ENCODE measurements at regions not wholly inside any gene's neighbourhood (a gene's known extent, or its start where the extent isn't known, plus 50 kb on each side); places are given as distances from the start of the nearest gene placed in this dataset.

DNA sequence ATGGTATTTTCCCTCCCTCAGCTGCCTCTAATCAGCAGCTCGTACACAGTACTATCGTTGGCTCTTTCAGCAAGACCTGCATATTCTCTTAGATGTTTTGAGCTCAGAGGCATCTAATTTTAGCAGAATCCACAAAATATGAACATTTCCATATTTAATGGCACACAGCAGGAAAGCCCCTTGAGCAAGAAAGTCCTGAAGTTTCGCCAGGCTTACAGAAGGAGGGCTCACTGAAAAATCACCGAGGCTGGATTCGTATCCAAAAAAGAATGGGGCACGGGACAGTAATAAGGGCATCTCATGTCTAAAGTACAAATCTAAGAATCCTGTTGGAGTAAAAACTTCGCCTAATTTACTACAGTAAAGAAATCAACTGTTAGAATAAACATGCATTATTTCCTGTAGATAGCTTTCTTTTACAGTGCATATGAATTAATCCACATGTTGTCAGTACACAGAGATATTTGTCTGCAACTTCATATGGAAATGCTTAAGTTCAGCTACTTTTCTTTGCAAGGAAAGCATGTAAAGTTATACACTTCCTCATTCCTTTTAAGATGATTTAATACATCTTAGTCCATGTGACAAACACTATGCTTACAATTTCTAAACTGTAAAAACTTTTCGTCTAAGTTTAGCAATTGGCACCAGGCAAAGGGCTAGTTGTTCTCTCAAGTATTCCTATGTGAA lies 1205.3 kb upstream of the ADGRL4 start (continued):
- TF ChIP-seq WIZ (CRISPR knock-in tag; IDR thresholded peaks at IDR 0.05): no peak
- TF ChIP-seq PHF5A (CRISPR knock-in tag; IDR thresholded peaks at IDR 0.05; ENCODE audit: low read depth, unreplicated experiment): no peak
- TF ChIP-seq PHF20 (CRISPR knock-in tag; IDR thresholded peaks at IDR 0.05): no peak
- no peak for TF ChIP-seq RORA (CRISPR knock-in tag; IDR thresholded peaks at IDR 0.05)
- TF ChIP-seq FOXC1 (CRISPR knock-in tag; IDR thresholded peaks at IDR 0.05; ENCODE audit: borderline replicate concordance): no peak

- H3K4me2 ChIP-seq (ENCODE audit: low read depth, low read length): no peak overlapping the region
- peaks cover 60% of the 10 kb centered on the region for H3K9me3 ChIP-seq (ENCODE audit: low read length)
- no peak for DNase-seq (ENCODE audit: low spot score)
- TF ChIP-seq NKX3-1 (CRISPR knock-in tag; IDR thresholded peaks at IDR 0.05) (no peak), TAF15 (IDR thresholded peaks at IDR 0.05; ENCODE audit: low read depth, low read length, poor library complexity, severe bottlenecking) (no peak), ZNF569 (CRISPR knock-in tag; IDR thresholded peaks at IDR 0.05; ENCODE audit: borderline replicate concordance) (no peak), ZNF18 (CRISPR knock-in tag; IDR thresholded peaks at IDR 0.05; ENCODE audit: insufficient replicate concordance) (no peak), U2AF2 (IDR thresholded peaks at IDR 0.05; ENCODE audit: low read depth, low read length) (no peak), ZNF563 (CRISPR knock-in tag; IDR thresholded peaks at IDR 0.05) (no peak), FOXM1 (CRISPR knock-in tag; IDR thresholded peaks at IDR 0.05) (no peak), ZNF878 (CRISPR knock-in tag; IDR thresholded peaks at IDR 0.05) (no peak), ASH2L (IDR thresholded peaks at IDR 0.05; ENCODE audit: insufficient read length, low read depth, low read length) (no peak), ZNF225 (CRISPR knock-in tag; IDR thresholded peaks at IDR 0.05) (no peak)
- TF ChIP-seq, protein P1, sequence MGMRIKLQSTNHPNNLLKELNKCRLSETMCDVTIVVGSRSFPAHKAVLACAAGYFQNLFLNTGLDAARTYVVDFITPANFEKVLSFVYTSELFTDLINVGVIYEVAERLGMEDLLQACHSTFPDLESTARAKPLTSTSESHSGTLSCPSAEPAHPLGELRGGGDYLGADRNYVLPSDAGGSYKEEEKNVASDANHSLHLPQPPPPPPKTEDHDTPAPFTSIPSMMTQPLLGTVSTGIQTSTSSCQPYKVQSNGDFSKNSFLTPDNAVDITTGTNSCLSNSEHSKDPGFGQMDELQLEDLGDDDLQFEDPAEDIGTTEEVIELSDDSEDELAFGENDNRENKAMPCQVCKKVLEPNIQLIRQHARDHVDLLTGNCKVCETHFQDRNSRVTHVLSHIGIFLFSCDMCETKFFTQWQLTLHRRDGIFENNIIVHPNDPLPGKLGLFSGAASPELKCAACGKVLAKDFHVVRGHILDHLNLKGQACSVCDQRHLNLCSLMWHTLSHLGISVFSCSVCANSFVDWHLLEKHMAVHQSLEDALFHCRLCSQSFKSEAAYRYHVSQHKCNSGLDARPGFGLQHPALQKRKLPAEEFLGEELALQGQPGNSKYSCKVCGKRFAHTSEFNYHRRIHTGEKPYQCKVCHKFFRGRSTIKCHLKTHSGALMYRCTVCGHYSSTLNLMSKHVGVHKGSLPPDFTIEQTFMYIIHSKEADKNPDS (CRISPR knock-in tag; IDR thresholded peaks at IDR 0.05): no peak
- TF ChIP-seq, protein P2, sequence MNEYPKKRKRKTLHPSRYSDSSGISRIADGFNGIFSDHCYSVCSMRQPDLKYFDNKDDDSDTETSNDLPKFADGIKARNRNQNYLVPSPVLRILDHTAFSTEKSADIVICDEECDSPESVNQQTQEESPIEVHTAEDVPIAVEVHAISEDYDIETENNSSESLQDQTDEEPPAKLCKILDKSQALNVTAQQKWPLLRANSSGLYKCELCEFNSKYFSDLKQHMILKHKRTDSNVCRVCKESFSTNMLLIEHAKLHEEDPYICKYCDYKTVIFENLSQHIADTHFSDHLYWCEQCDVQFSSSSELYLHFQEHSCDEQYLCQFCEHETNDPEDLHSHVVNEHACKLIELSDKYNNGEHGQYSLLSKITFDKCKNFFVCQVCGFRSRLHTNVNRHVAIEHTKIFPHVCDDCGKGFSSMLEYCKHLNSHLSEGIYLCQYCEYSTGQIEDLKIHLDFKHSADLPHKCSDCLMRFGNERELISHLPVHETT (CRISPR knock-in tag; conservative IDR thresholded peaks at IDR 0.05): no peak
- TF ChIP-seq, protein P3, sequence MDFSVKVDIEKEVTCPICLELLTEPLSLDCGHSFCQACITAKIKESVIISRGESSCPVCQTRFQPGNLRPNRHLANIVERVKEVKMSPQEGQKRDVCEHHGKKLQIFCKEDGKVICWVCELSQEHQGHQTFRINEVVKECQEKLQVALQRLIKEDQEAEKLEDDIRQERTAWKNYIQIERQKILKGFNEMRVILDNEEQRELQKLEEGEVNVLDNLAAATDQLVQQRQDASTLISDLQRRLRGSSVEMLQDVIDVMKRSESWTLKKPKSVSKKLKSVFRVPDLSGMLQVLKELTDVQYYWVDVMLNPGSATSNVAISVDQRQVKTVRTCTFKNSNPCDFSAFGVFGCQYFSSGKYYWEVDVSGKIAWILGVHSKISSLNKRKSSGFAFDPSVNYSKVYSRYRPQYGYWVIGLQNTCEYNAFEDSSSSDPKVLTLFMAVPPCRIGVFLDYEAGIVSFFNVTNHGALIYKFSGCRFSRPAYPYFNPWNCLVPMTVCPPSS (IDR thresholded peaks at IDR 0.05): no peak
Measured at GRCh38 chr1:80202118-80202517, 1195.6 kb upstream of the ADGRL4 start.

More at GRCh38 chr1:80202118-80202517, 1195.6 kb upstream of the ADGRL4 start:
- H3K27me3 ChIP-seq (ENCODE audit: control insufficient read depth in 1 of 2, insufficient read depth in 2 of 2, low read length in 2 of 2): no peaks in the 10 kb centered on the region
- WGBS (ENCODE audit: low lambda C conversion rate): 2% methylated on average over 4 of the region's 4 CpGs
- no peak overlapping the region for H3K4me3 ChIP-seq (replicated peaks in 1 of 3; ENCODE audit: insufficient read depth in 1 of 3, low read depth in 2 of 3, low read length in 3 of 3)
- BruUV-seq (replicated peaks): no TSS peak
- H3K36me3 ChIP-seq (replicated peaks in 1 of 2; ENCODE audit: control insufficient read depth in 1 of 2, insufficient read depth in 2 of 2, low read length in 2 of 2): no peaks in the 10 kb centered on the region
- H2AFZ ChIP-seq (ENCODE audit: low read length): no peak overlapping the region
- H3K27ac ChIP-seq (ENCODE audit: extremely low read length, insufficient read depth, low read length): no peak overlapping the region
- no peak for FAIRE-seq
- H3K4me1 ChIP-seq (ENCODE audit: insufficient read depth, low read length): no peaks in the 10 kb centered on the region
- in situ Hi-C loops (cut with HindIII; ENCODE audit: extremely low pct_ligation_motif_present, low pct_unique_long_range_greater_than_20kb) (no loop called here), intact Hi-C loops (cut with micrococcal nuclease; ENCODE audit: unreplicated experiment) (no loop called here)
- ATAC-seq: no peak
- ChIA-PET CTCF (ENCODE audit: low intra/inter-chr PET ratio, low total read pairs) (no interaction called here), POLR2A (no interaction called here)
- H3K79me2 ChIP-seq (ENCODE audit: insufficient read depth, low read length): no peaks in the 10 kb centered on the region
- H3K9ac ChIP-seq (ENCODE audit: insufficient read depth, low read depth, low read length): no peak overlapping the region
- no peaks in the 10 kb centered on the region for H4K20me1 ChIP-seq (ENCODE audit: insufficient read depth, low read length)

Data from HepG2 (cell line).